Tongue (tissue), 2 donors: ENCODE measurements at regions not wholly inside any gene's neighbourhood (a gene's known extent, or its start where the extent isn't known, plus 50 kb on each side); places are given as distances from the start of the nearest gene placed in this dataset. TPM values are rescaled to one million over a fixed set of nuclear protein-coding genes. Genes with fewer than 3 reads are reported as not detected.
"Not testable (repeated sequence)": the region's sequence is repeated elsewhere in the genome, so short reads cannot be mapped to it uniquely, and the experiment has no call there.

ENCODE experiments used
- DNase-seq: peaks from one replicate; pipeline ENCODE4 v3.0.0-alpha.2; 2015
- small RNA-seq: library from RNA; depleted of rRNA; stranded (forward); fragments of <200 nt; gene quantifications from one replicate; pipeline ENCODE3, GENCODE V24; 2014; ENCODE audit warnings: low replicate concordance

DNA sequence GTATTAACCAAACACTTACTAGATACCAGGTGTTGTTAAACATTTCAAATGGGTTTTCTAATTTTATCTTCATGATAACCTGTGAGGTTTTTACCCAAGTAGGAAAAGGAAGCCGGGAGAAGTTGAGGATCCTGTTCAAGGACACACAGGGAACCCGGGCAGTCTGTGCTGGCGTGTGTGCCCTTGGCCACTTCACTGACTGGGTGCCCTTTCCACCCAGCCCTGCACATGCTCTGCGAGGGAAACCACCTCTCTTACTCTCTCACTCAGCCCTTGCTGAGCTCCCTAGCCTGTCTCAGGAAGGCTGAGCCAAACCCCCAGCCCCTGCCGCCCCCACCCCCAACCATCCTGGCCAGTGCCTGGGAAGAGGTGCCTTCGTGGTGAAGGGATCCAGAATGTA lies 51.8 kb downstream of the TEX44 start:
- no peak for DNase-seq

GRCh38 chr2:231646476-231646875 lies 53.8 kb downstream of the TEX44 start:
- no peak for DNase-seq

DNA sequence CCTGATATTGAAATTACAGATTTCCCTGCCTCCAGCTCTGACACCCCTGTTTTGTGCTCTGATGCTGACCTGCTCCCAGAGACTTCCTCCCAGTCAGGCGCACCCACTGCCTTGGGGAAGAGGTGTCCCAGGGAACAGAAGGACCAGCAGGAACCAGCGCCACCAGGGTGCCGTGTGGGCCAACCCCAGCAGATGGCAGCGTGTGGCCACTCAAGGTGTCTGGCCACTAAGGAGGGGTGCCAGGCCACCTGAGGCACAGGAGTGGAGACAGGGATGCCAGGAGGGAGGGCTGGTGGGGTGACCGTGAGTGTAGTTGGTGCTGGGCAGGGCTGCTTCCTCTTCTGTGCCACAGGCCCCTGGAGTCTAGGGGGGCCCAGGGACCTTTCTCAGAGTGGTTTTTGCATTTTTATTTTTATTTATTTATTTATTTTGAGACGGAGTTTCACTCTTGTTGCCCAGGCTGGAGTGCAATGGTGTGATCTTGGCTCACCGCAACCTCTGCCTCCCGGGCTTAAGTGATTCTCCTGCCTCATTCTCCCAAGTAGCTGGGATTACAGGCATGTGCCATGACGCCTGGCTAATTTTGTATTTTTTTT lies 56.0 kb downstream of the TEX44 start:
- DNase-seq = peak; percentile 57

GRCh38 chr2:231651561-231651960 lies 56.8 kb upstream of the PTMA start:
- DNase-seq = not testable (repeated sequence)

GRCh38 chr2:231655488-231655887 lies 52.8 kb upstream of the PTMA start:
- DNase-seq = no peak

GRCh38 chr2:231655894-231656293 lies 52.4 kb upstream of the PTMA start:
- DNase-seq = no peak

Small RNA genes lying in the stretch of these regions (small RNA-seq; reads per million reads assigned to genes)
- not detected for gene RN7SL499P
